ENCODE measurements at regions not wholly inside any gene's neighbourhood (a gene's known extent, or its start where the extent isn't known, plus 50 kb on each side); places are given as distances from the start of the nearest gene placed in this dataset.

DNA sequence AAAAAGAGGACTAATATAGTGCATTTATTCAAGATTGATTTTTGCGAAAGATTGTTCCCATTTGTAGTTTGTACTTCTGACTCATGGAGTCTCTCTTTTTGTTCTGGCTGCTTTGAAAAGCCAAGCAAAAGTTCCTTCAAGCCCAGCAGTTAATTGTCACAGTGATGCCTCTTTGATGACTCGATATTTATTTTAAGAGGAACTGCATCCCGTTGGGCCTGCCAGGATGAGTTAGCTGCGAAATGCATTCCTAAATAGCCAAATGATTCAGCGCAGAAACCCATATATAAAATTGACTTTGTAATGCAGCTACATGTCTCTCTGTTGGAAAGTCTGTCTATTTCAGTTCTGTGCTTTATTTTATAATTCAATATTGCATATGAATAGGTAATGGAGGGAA is 295.1 kb downstream of the GBA3 start:
- TF ChIP-seq, protein P1, sequence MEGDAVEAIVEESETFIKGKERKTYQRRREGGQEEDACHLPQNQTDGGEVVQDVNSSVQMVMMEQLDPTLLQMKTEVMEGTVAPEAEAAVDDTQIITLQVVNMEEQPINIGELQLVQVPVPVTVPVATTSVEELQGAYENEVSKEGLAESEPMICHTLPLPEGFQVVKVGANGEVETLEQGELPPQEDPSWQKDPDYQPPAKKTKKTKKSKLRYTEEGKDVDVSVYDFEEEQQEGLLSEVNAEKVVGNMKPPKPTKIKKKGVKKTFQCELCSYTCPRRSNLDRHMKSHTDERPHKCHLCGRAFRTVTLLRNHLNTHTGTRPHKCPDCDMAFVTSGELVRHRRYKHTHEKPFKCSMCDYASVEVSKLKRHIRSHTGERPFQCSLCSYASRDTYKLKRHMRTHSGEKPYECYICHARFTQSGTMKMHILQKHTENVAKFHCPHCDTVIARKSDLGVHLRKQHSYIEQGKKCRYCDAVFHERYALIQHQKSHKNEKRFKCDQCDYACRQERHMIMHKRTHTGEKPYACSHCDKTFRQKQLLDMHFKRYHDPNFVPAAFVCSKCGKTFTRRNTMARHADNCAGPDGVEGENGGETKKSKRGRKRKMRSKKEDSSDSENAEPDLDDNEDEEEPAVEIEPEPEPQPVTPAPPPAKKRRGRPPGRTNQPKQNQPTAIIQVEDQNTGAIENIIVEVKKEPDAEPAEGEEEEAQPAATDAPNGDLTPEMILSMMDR (IDR thresholded peaks at IDR 0.05), result no peak
- TF ChIP-seq POLR2AphosphoS5 (IDR thresholded peaks at IDR 0.05) (no peak), POLR2A (IDR thresholded peaks at IDR 0.05) (no peak)

Measured in prostate gland (tissue), 2 donors.